Thyroid gland (tissue), 4 donors: ENCODE measurements at regions not wholly inside any gene's neighbourhood (a gene's known extent, or its start where the extent isn't known, plus 50 kb on each side); places are given as distances from the start of the nearest gene placed in this dataset.

Source experiments
- DNase-seq, 2 donors: peaks; one replicate each; pipeline ENCODE4 v3.0.0-alpha.2; 2019
- H3K27ac ChIP-seq, 3 donors: fragments of 200-600 bp; sonication (generic); 1 replicate in 2 of 3; 2 replicates in 1 of 3; pipeline ENCODE4 v1.5.1; 2016 to 2019; ENCODE audit warnings: mild to moderate bottlenecking in 1 of 3, moderate library complexity in 1 of 3
- H3K27me3 ChIP-seq: fragments of 200-600 bp; sonication (generic); one replicate; pipeline ENCODE4 v1.5.1; 2019
- H3K36me3 ChIP-seq, 2 donors: fragments of 200-600 bp; sonication (generic); one replicate each; pipeline ENCODE4 v1.5.1; 2016 to 2019
- H3K4me1 ChIP-seq, 2 donors: fragments of 200-600 bp; sonication (generic); one replicate each; pipeline ENCODE4 v1.5.1; 2017 to 2019
- H3K4me3 ChIP-seq, 3 donors: fragments of 200-600 bp; sonication (generic); replicated peaks in 1 of 3; 1 replicate in 2 of 3; 2 replicates in 1 of 3; pipeline ENCODE4 v1.5.1; 2016; ENCODE audit warnings: mild to moderate bottlenecking in 1 of 3
- H3K9me3 ChIP-seq: fragments of 200-600 bp; sonication (generic); one replicate; pipeline ENCODE4 v1.5.1; 2017
- CTCF ChIP-seq, 6 experiments: fragments of 200-600 bp in 3 of 6; fragments of 450-650 bp in 3 of 6; sonication (generic) in 3 of 6; IDR thresholded peaks; one replicate each; pipeline ENCODE4 v1.5.1; 2016 to 2019; ENCODE audit warnings: antibody characterized with exemption in 6 of 6, mild to moderate bottlenecking in 2 of 6, inconsistent platforms in 1 of 6, moderate library complexity in 1 of 6
- POLR2A ChIP-seq, 2 donors: fragments of 450-650 bp; IDR thresholded peaks; one replicate each; pipeline ENCODE4 v1.6.1; 2017; ENCODE audit warnings: antibody characterized with exemption in 2 of 2, mild to moderate bottlenecking in 2 of 2, moderate library complexity in 1 of 2
- WGBS, 2 donors: methylation state at CpG; one replicate each; pipeline ENCODE4 v1.1.5; 2017; 5-methylcytosine and 5-hydroxymethylcytosine counted together
- intact Hi-C: fragments of 100-400 bp; cut with DNase I; formaldehyde crosslinking; loops from one replicate; pipeline ENCODE4 v1.15.1; 2023

GRCh38 chr2:163157891-163158496 lies 319.4 kb upstream of the KCNH7 start:
- H3K27ac ChIP-seq = no peak overlapping the region
- H3K4me1 ChIP-seq = no peaks in the 10 kb centered on the region
- no peak for TF ChIP-seq CTCF (IDR thresholded peaks at IDR 0.05)
- no peak for TF ChIP-seq POLR2A (IDR thresholded peaks at IDR 0.05)
- intact Hi-C loops = no loop called here
- H3K27me3 ChIP-seq = no peaks in the 10 kb centered on the region
- DNase-seq = no peak
- 91 to 94% methylated on average over 1 of the region's 1 CpG for WGBS, 2 donors
- no peaks in the 10 kb centered on the region for H3K36me3 ChIP-seq
- H3K4me3 ChIP-seq = no peak overlapping the region
- no peaks in the 10 kb centered on the region for H3K9me3 ChIP-seq

GRCh38 chr2:163157411-163157810 lies 318.8 kb upstream of the KCNH7 start:
- TF ChIP-seq POLR2A (IDR thresholded peaks at IDR 0.05) (no peak), CTCF (IDR thresholded peaks at IDR 0.05) (no peak)
- WGBS, 2 donors = 94 to 96% methylated on average over 2 of the region's 2 CpGs
- H3K27me3 ChIP-seq = no peaks in the 10 kb centered on the region
- no peak overlapping the region for H3K4me3 ChIP-seq
- no peak for DNase-seq
- intact Hi-C loops = no loop called here
- H3K27ac ChIP-seq = no peak overlapping the region
- no peaks in the 10 kb centered on the region for H3K36me3 ChIP-seq
- no peaks in the 10 kb centered on the region for H3K4me1 ChIP-seq
- no peaks in the 10 kb centered on the region for H3K9me3 ChIP-seq

GRCh38 chr2:163155925-163156324 lies 317.4 kb upstream of the KCNH7 start:
- intact Hi-C loops = no loop called here
- Histone ChIP-seq H3K36me3 (no peaks in the 10 kb centered on the region), H3K27ac (no peak overlapping the region), H3K4me1 (no peaks in the 10 kb centered on the region), H3K4me3 (no peak overlapping the region), H3K27me3 (no peaks in the 10 kb centered on the region), H3K9me3 (no peaks in the 10 kb centered on the region)
- no peak for DNase-seq
- TF ChIP-seq POLR2A (IDR thresholded peaks at IDR 0.05) (no peak), CTCF (IDR thresholded peaks at IDR 0.05) (no peak)
- WGBS, 2 donors = 93 to 95% methylated on average over 2 of the region's 2 CpGs

- Histone ChIP-seq H3K4me3 (no peak overlapping the region), H3K27me3 (no peaks in the 10 kb centered on the region), H3K36me3 (no peaks in the 10 kb centered on the region), H3K4me1 (no peaks in the 10 kb centered on the region), H3K9me3 (no peaks in the 10 kb centered on the region), H3K27ac (no peak overlapping the region)
- no peak for TF ChIP-seq POLR2A (IDR thresholded peaks at IDR 0.05)
- peak in 4 of 6 experiments; percentile 56 to 64 (median 62) for TF ChIP-seq CTCF (IDR thresholded peaks at IDR 0.05)
- intact Hi-C loops = no loop called here
- WGBS, 2 donors = 34 to 35% methylated on average over 3 of the region's 3 CpGs
- no peak for DNase-seq
Observed at GRCh38 chr2:163155279-163155883, 316.8 kb upstream of the KCNH7 start.

GRCh38 chr2:163142618-163143017 lies 304.1 kb upstream of the KCNH7 start:
- no peaks in the 10 kb centered on the region for H3K4me1 ChIP-seq
- intact Hi-C loops = no loop called here
- no peaks in the 10 kb centered on the region for H3K36me3 ChIP-seq
- DNase-seq = no peak
- no peak overlapping the region for H3K4me3 ChIP-seq
- 94% methylated on average over 2 of the region's 2 CpGs for WGBS, 2 donors
- no peak for TF ChIP-seq CTCF (IDR thresholded peaks at IDR 0.05)
- H3K27me3 ChIP-seq = no peaks in the 10 kb centered on the region
- no peaks in the 10 kb centered on the region for H3K9me3 ChIP-seq
- H3K27ac ChIP-seq = no peak overlapping the region
